Omental fat pad (tissue), 3 donors: ENCODE measurements at regions not wholly inside any gene's neighbourhood (a gene's known extent, or its start where the extent isn't known, plus 50 kb on each side); places are given as distances from the start of the nearest gene placed in this dataset.

Source experiments
- ATAC-seq: fragments of 150-250 bp; one replicate; pipeline ENCODE4 v1.9.1; 2016; ENCODE audit warnings: mild to moderate bottlenecking, moderate library complexity; ENCODE audit not compliant: low FRiP score
- DNase-seq: peaks from one replicate; pipeline ENCODE4 v3.0.0-alpha.2; 2019; ENCODE audit warnings: low spot score
- TF ChIP-seq, protein P1 (sequence below), 3 donors: fragments of 450-650 bp; IDR thresholded peaks; one replicate each; pipeline ENCODE4 v1.5.1; 2016 to 2017; ENCODE audit warnings: antibody characterized with exemption in 3 of 3, mild to moderate bottlenecking in 3 of 3, moderate library complexity in 2 of 3

GRCh38 chr4:145319751-145320150 is 139.4 kb upstream of the OTUD4 start:
- no peak for ATAC-seq
- TF ChIP-seq, protein P1, sequence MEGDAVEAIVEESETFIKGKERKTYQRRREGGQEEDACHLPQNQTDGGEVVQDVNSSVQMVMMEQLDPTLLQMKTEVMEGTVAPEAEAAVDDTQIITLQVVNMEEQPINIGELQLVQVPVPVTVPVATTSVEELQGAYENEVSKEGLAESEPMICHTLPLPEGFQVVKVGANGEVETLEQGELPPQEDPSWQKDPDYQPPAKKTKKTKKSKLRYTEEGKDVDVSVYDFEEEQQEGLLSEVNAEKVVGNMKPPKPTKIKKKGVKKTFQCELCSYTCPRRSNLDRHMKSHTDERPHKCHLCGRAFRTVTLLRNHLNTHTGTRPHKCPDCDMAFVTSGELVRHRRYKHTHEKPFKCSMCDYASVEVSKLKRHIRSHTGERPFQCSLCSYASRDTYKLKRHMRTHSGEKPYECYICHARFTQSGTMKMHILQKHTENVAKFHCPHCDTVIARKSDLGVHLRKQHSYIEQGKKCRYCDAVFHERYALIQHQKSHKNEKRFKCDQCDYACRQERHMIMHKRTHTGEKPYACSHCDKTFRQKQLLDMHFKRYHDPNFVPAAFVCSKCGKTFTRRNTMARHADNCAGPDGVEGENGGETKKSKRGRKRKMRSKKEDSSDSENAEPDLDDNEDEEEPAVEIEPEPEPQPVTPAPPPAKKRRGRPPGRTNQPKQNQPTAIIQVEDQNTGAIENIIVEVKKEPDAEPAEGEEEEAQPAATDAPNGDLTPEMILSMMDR (IDR thresholded peaks at IDR 0.05): no peak
- DNase-seq: no peak

- TF ChIP-seq, protein P1 (IDR thresholded peaks at IDR 0.05): no peak
- DNase-seq: no peak
- no peak for ATAC-seq
These were observed 136.6 kb upstream of the OTUD4 start for GRCh38 chr4:145316897-145317574.

GRCh38 chr4:145315811-145316225 is 135.4 kb upstream of the OTUD4 start:
- ATAC-seq: no peak
- TF ChIP-seq, protein P1 (IDR thresholded peaks at IDR 0.05): no peak
- no peak for DNase-seq

DNA sequence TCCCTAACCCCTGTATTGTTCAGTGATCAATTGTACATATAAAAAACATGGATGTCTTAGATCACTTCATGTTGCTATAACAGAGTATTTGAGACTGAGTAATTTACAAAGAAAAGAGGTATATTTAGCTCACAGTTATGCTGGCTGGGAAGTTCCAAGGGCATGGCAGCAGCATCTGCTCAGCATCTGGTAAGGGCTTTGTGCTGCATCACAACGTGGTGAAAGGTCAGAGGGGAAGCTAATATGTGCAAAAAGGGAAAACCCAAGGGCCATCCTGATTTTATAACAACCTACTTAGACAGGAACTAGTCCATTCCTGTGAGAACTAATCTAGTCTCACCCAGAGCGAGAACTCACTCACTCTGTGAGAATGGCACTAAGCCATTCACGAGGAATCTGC is 128.2 kb upstream of the OTUD4 start:
- no peak for ATAC-seq
- TF ChIP-seq, protein P1 (IDR thresholded peaks at IDR 0.05): no peak
- no peak for DNase-seq

DNA sequence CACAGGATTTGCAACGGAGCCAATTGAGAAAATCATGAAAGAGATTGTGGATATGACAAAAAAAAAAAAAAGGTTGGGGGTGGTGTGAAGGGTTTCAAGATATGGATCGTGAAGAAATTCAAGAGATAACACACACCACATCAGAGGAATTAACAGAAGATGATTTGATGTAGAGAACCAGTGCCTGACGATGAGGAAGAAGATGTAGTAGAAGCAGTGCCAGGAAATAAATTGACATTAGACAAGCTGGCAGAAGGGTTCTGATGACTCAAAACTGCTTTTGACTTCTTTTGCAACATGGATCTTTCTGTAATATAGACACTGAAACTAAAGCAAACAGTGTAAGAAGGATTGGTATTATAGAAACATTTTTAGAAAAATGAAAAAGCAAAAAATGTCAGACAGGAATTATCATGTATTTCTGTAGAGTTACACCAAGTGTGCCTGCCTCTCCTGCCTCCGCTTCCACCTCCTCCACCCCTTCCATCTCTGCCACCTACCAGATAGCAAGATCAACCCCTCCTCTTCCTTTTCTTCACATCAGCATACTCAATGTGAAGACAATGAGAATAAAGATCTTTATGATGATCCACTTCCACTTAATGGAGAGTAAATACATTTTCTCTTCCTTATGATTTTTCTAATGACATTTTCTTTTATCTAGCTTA is 127.5 kb upstream of the OTUD4 start:
- TF ChIP-seq, protein P1 (IDR thresholded peaks at IDR 0.05): no peak
- ATAC-seq: no peak
- DNase-seq: no peak

DNA sequence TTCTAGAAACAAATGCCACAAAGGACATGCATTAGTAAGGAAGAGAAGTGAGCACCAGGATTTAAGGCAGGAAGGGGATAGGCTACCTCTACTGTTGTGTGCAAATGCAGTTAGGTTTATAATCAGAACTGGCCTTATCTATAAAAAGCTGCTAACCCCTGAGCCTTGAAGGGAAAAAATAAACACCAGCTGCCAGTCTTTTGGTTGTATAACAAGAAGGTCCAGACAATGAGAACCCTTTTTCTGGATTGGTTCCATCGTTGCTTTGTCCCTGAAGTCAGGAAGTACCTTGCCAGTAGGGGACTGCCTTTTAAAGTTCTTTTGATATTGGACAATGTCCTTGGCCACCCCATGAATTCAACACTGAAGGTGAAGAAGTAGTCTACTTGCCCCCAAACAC is 126.7 kb upstream of the OTUD4 start:
- no peak for DNase-seq
- TF ChIP-seq, protein P1 (IDR thresholded peaks at IDR 0.05): no peak
- ATAC-seq: no peak

- ATAC-seq: no peak
- TF ChIP-seq, protein P1 (IDR thresholded peaks at IDR 0.05): no peak
- no peak for DNase-seq
These were observed 122.3 kb upstream of the OTUD4 start for GRCh38 chr4:145302725-145303124.
